Activated CD4-positive, alpha-beta T cell treated with anti-CD3 and anti-CD28 coated beads, Interleukin-2, amount 50 U/mL, for 16 hours (primary cell): ENCODE measurements at regions not wholly inside any gene's neighbourhood (a gene's known extent, or its start where the extent isn't known, plus 50 kb on each side); places are given as distances from the start of the nearest gene placed in this dataset.

Source experiments
- DNase-seq: peaks from one replicate; pipeline ENCODE4 v3.0.0-alpha.2; 2020

DNA sequence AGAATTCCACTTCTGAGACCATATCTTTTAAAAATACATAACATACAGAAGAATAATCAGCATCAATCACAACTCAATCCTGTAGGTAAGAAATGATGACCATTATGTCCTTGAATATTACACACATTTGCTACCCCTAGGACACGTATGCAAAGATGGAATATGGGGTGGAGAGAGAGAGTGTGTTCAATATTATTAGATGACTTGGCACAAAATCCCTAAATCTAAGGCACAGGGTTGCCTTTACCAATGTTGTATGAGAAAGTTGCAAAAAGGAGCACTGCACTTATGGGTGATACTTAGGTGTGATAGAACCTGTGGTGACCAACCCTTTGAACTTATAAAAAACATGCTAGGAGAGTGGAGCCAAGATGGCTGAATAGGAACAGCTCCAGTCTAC is 326.2 kb upstream of the FSHR start:
- no peak for DNase-seq

DNA sequence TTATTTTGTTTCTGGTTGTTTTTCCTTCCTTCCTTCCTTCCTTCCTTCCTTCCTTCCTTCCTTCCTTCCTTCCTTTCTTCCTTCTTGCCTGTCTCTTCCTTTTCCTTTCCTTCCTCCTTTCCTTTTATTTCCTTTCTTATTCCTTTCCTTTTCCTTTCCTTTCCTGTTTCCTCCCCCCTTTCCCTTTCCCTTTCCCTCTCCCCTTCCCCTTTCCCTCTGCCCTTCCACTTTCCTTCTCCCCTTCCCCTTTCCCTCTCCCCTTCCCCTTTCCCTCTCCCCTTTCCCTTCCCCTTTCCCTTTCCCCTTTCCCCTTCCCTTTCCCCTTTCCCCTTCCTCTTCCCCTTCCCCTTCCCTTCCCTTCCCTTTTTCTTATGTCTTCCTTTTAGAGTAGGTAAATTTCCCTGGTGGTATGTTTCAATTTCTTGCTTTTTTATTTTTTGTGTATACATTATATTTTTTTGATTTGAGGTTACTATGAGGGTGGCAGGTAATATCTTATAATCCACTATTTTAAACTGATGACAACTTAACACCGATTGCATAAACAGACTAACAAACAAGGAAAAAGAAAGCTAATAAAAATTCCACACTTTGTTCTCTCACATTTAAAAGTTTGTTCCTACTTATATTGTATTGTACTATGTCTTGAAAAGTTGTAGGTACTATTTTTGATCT is 311.0 kb upstream of the FSHR start:
- no peak for DNase-seq

DNA sequence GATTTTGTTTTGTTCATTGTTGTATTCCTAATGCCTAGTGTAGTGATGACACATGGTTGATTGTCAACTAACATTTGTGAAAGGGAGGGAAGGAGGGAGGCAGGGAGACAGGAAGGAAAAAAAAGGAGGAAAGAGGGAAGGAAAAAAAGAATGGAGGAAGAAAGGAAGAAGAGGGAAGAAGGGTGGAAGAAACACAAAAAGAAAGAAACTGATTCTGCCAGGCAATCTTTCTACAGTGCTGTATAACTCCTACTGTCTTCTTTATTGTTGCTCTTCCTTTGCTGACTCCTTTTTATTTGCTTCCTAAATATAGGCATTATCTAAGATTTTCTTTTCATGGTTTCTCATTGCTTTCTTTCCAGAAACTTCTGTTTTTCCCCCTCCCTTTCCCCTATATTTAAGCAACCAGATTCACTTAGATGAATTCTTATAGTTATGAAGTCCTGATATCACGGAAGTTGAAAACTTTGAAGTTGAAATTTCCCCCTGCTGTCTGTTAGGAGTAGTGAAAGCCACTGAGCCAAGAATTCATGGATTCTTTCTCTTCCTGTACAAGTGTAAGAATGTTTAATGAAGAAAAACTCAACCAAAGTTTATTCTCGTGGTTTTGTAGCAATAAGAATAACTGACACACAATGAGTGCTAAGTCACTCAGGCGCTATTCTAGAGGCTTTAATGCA is 305.1 kb upstream of the FSHR start:
- no peak for DNase-seq

DNA sequence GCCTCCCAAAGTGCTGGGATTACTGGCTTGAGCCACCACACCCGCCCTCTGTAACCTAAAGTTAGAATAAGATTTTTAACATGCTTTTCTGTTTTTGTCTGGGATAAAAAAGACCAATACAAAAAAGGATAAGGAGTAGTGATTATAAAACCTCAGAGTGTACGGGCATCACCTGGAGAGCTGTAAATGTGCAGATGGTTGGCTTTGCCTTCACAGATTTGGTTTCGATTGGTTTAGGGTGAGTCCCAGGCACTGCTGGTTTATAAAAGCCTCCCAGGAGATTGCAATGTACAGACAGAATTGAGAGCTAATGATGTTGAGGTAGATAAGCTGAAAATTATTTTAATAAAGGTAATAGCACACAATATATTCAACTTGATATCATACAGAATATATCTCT is 289.7 kb upstream of the FSHR start:
- DNase-seq = no peak

DNA sequence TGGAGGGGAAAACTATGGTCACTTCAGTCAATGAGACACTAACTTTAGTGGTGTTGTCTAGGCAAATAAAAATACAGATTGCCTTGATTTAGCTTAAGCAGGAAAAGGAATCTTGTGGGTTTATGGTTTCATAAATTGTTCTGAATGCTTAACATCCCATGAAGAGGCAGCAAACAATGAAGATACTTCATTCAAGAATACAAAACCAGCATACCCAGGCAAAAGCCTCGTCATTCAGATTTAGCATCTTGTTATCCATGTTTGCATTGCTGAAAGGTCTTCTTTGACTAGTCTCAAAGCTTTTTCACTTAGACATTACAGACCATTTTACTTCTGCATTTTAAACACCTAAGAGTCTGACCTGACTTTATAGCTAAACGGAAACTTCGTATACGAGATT is 272.7 kb upstream of the FSHR start:
- no peak for DNase-seq

DNA sequence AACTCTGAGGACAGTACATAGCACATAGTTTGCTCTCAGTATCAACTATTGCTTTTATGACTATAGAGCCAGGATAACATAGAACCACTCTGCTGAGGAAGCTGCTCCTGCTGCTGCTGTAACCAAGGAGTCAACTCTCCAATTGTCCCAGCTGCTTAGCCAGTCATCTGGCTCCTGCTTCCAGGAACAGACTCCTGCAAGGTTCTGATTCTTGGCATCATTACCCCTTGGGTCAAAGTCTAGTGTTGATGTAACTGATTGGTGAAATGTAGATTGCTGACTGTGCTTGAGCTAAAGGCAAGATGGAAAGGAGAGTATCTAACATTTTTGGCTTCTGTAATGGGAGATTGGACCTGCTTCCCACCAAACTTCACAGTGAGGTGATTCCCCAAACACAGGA is 261.9 kb upstream of the FSHR start:
- no peak for DNase-seq

DNA sequence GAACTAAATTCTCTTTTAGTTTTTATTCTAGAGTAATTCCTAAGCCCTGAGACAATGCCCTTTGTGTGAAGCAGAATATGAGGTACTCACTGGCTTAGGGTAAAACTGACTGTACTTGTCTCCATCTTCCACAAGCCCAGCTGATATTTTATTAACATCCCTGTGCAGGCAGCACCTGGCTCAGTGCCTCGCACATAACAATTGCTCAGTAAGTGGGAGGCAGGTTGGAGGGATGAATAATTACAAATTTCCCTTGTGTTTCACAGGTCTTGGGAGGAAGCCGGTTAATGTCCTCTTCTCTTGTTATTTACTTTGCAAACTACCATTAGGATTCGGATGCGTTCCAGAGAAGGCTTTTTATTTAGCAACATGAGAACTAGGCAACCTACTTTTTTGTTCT is 249.8 kb upstream of the FSHR start:
- no peak for DNase-seq

DNA sequence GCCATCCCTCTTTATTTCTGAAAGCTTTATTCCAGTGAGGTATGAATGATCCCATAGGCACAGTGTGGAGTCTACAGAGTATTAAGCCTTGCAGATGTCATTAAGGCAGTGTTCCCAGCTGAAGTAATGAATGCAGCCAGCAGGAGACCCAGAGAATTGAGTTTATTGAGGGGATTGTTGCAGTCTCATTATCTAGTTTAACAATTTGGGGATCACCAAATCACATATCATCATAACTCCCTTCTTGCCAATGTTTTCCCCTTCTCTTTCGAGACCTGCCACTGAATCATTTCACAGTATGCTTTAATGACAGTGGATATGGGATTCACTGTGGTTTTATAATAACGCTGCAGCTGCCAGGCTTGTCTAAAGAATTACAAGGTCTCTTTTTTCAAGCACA is 249.3 kb upstream of the FSHR start:
- DNase-seq = no peak

DNA sequence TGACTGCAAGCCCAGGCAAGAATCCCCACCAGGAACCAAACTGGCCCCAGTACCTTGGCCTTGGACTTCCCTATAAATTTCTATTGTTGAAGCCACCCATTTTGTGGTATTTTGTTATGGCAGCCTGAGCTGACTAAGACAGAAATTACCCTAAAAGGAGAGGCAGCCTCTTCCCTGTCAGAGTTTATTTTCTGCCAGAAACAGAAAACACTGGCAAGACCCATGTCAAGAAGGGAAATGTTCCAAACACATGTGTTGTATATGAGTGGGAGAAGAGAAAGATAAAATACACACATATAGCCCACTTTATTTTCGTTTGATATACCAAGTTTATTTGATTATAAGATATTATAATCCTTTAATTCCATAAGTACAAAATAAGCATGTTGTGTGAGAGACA is 225.1 kb upstream of the FSHR start:
- no peak for DNase-seq

DNA sequence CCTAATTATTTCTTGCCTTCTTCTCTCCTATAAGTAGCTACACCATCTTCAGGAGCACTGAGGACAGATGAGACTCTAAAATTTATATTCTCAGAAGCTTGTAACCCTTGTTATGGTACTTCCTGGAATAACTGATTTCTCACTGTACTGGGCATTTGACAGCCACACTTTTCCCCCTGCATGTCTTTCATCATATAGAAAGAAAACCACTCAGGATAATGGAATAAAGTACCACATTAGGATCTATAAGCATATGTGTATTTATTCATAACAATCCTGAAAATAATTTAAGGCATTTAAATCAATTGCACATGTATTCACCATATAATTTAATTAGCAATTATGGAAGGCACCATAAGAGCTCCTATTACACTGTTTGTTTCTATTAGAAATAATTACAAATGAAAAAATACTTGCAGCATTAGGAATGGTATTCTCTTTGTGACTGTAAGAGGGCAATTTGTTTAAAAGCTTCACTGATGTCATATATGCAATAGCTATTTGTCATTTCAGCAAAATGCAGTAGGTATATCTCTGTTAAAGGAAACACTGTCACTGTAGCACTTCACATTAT is 216.9 kb upstream of the FSHR start:
- DNase-seq = no peak

DNA sequence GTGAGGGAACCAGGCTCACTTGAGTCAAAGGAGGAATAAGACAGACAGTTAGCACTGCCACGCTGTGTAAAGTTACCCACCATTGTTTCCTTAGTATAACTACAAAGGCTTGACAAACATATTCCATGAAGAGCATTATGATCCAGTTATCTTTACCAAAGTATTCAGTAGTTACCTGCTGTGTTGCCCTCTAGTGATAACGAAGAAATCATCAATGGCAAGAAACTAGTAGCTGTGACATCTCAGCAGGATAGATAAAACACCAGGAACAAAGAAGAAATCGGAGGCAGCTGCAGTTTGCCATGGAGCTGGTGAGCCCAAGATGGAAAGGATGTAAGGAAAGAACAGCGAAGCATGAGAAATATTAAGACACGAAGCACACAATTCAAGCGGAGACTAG is 215.3 kb upstream of the FSHR start:
- no peak for DNase-seq

DNA sequence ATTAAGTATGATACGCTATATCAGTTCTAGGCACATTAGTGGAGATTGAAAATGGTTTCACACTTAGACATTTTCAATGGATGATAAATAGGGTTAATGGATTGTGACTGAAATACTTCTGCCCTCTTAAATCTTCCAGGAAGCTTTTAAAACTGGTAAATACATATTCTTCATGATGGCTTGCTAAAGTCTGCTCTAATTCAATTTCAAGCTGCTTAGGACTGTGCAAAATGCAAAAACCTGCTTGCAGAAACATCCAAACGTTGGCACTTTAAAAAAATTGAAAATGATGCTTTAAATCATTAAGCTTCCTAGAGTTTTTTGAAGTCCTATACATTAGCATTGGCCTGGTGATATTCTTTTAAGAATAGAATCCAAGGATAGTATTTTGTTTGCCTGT is 214.8 kb upstream of the FSHR start:
- DNase-seq = no peak

DNA sequence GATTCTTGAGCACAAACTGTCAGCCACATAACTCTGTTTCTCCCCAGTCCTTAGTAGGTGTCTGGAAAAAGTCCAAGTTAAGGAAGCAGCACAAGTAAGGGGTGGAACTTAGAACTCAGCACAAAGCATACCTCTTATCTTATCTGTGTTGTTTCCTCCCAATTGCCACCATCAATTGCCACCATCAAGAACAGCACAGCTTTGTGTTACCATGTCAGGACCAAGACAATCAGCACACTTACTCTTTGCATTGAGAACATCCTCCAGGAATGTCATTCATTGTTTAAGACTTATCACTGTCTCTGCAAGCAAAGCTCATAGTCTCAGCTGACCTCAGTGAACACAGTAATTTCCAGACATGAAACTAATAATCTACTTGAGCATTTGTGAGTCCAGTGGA is 212.7 kb upstream of the FSHR start:
- DNase-seq = no peak

DNA sequence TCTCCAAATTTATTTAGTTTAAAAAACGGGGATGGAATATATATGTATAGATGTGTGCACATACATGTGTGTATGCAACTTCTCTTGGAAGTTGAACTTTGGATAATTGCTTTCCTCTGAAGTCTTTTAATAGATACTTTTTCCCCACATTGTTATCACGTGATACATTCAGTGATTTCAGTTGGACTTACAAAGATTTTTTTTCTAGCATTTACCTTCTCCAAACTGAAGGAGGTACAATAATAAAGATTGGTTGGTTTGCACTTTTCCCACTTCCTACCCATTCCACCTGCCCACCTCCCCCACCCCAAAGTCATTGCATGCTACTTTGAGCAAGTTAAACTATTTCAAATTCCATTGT is 206.1 kb upstream of the FSHR start:
- DNase-seq = no peak

DNA sequence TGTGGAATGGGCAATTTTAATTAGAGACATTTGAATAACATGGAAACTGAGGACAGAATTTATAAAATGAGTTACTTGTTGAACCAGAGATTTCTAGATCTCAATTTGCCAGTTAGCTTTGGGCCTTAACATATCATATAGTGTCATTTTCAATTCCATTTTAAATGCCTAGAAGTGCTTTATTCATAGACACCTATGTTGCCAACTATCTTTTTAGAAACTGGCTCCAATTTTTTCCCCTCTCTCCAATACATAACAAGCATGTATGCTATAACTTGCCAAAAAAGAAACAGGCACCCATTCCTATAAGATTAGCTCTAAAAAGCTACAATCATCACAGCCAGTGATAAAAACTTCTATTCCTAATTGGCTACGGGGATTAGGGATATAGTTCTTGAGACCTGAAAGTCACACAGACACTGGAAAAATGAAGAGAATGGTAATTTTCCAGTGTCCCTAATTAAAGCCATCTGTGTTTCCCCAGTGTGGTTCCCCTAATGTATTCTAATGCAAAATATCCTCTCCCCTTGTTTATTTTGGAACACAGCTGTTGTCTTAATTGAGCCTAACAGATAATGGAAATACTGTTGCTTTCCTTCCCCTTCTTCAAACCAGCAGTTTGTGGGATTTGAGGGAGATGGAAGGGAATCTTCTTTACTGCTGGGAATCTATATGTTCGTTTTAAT is 205.5 kb upstream of the FSHR start:
- no peak for DNase-seq

DNA sequence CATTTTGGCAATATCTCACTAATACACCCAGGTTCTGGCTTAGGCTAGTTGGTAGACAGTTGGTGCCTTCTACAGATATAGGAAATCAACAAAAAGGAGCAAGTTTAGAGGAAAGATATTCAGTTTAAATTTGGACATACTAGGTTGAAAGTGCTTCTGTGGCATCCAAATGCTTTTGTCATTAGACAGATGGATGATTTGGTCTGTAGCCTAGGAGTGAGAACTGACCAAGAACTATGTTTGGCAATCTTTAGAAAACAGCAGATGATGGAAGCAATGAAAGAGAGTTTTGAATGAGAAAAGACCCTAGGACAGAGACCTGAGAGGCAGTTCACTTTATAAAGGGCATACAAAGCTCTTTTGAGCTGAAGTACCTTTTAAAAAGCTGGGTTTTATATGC is 201.3 kb upstream of the FSHR start:
- no peak for DNase-seq

DNA sequence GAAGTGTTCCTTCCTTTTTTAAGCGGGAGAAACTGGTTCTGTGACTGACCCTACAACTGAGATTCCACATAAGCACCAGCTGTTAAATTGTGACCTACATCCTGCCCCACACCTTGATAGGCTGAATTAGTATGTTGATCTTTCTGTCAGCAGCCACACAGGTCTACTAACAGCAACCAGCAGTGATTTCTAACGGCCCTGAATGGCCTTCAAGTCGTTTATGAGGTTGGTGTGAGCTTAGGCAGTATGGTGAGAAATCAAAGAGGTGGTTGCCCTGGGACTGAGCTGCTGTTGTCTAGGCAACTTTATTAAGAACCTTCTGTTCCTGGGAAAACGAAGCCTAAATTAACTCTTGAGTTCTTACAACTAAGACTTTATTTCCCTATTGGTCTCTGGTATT is 197.2 kb upstream of the FSHR start:
- DNase-seq = no peak

DNA sequence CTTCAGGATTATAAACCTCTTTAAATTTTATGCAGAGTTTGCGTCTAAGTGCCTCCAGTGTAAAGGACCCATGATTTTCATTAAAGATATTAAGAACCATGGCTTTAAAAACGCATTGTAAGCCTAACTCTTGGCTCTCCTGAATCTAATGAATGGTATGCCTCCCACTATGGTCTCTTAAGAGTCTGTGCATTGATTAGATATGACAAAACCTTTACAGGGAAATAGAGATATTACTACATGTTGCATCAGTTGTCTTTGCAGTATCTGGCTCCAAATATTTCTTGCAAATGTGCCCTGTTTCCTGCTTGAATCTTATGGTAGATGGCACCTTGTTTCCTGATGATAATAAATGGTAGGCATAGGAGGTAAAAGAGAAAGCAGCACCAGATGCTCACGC is 189.3 kb upstream of the FSHR start:
- no peak for DNase-seq

DNA sequence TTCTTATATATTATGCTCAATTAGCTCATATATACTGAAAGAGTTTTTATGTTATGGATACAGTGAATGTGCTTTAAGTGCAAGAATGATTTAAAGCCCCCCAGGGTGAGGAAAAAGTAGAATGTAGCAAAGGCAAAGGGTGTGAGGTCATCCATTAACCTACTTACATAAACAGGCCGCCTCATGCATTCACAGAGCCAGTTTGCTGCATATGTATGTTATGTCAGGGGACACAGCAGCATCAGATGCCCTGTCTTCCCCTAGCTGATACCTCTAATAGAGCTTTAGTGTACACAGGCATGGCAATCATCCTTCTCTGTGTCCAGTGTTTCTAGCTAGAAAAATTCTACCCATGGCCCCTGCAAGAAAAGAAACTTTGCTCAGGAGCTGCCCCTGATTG is 187.8 kb upstream of the FSHR start:
- no peak for DNase-seq

DNA sequence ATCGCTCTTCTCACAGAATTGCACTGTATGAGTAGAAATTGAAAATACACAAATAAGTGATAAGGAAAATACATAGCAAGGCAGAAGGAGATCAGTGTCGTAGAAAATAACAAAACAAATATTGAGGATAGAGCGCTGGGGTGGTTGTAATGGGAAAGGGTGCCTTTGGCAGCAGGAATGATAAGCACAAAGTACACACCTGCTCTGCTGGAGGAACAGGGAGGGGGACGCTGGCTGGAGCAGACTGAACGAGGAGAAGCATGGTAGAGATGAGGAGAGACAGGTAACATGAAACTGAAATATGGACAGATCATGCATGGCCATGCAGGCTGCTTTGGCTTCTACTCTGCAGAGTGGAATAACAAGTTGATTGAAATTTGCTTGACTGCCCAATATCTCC is 181.2 kb upstream of the FSHR start:
- DNase-seq = no peak

DNA sequence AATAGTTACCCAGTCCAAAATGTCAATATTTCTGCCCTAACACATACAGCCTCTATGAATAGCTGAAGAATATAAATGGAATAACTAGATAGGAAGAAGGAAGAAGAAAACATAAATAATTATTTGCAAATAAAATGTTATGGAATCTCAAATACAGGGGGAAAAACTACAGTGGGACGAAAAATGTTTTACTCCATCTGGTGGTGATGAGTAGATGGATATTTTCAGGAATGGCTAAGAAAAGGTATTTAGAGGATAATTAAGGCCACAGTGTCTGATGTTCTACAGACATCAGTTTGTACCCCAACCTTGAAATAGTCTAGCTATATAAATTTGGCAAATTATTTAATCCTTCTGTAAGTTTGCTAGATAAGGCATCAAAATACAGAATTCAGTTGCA is 178.1 kb upstream of the FSHR start:
- DNase-seq = no peak

DNA sequence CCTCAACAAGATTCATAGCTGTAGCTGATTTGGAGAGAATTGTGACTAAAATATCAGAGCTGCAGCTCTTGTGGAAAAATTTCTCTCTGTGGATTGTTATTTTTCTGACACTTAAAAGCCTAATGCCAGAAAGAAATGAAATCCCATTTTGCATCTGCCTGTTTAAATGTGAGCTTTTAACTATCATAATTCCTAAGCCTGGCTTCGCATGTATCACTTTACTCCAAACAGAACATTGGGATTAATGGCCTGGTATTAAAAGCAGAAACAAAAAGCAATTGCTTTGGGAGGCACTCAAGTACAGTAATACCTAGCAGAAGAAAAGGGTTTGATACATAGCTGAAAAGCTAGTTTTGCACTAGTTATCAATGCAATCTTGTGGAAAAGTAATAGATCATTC is 164.2 kb upstream of the FSHR start:
- no peak for DNase-seq

DNA sequence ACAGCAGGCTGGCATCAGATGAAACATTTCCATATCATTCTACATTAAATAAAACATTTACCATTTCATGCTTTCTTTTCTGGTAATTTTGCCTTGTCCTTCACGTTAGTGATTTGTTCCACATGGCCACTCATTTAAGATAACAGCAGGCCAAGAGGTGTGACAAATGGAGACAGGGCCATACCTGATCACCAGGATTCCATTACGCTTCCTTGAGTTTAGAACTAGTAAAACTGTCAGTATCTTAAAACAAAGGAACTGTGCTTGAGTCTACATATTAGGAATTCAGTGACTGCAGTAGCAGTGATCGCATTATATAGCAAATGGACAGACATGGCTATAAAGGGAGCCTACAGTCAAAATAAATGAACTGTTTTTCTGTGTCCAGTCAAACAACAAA is 155.1 kb upstream of the FSHR start:
- DNase-seq = no peak

DNA sequence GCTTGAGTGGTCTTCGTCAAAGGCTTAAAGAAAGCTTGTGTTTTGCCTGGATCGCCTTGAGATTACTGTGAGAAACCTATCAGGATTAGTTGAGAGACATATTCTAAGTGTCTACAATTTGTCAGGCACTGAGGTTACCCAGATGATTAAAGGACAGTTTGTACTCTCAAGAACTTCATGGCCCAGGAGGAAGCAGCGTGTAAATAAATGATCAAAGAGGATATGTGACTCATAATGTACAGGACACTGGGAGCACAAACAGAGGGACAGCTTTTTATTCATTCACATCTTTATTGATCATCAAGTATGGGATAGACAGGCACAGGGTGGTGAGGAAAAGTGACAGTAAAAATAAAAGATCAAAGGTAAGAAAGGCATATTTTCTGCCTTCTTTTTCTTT is 152.6 kb upstream of the FSHR start:
- DNase-seq = no peak
